H9 (cell line): ENCODE measurements at regions not wholly inside any gene's neighbourhood (a gene's known extent, or its start where the extent isn't known, plus 50 kb on each side); places are given as distances from the start of the nearest gene placed in this dataset.

Source experiments
- DNase-seq: peaks from one replicate; pipeline ENCODE4 v3.0.0-alpha.2; 2017
- H2AFZ ChIP-seq: one replicate; pipeline ENCODE4 v1.6.1; 2013; ENCODE audit warnings: mild to moderate bottlenecking, low read length, control low read depth, moderate library complexity
- H2AK5ac ChIP-seq: 2 replicates; pipeline ENCODE4 v1.6.1; 2013; ENCODE audit warnings: low read length, control low read depth, mixed read lengths; ENCODE audit not compliant: insufficient read length
- H2BK120ac ChIP-seq: one replicate; pipeline ENCODE4 v1.6.1; 2013; ENCODE audit warnings: low read depth, mild to moderate bottlenecking, low read length, control low read depth, inconsistent platforms; ENCODE audit not compliant: poor library complexity, severe bottlenecking
- H2BK12ac ChIP-seq: 2 replicates; pipeline ENCODE4 v1.6.1; 2013; ENCODE audit warnings: low read length, control low read depth, mixed read lengths, low read depth; ENCODE audit not compliant: insufficient read length
- H2BK15ac ChIP-seq: 2 replicates; pipeline ENCODE4 v1.6.1; 2013; ENCODE audit warnings: low read depth, low read length, control low read depth
- H2BK20ac ChIP-seq: one replicate; pipeline ENCODE4 v1.6.1; 2013; ENCODE audit warnings: low read depth, mild to moderate bottlenecking, low read length, control low read depth, inconsistent platforms; ENCODE audit not compliant: poor library complexity, severe bottlenecking
- H2BK5ac ChIP-seq: 2 replicates; pipeline ENCODE4 v1.6.1; 2013; ENCODE audit warnings: low read length, control low read depth, mixed read lengths; ENCODE audit not compliant: insufficient read length
- H3K14ac ChIP-seq: 2 replicates; pipeline ENCODE4 v1.6.1; 2013; ENCODE audit warnings: low read length, control low read depth; ENCODE audit not compliant: insufficient read depth
- H3K18ac ChIP-seq: 2 replicates; pipeline ENCODE4 v1.6.1; 2013; ENCODE audit warnings: low read depth, mild to moderate bottlenecking, mixed read lengths, low read length, control low read depth; ENCODE audit not compliant: insufficient read length
- H3K23ac ChIP-seq: 2 replicates; pipeline ENCODE4 v1.6.1; 2013; ENCODE audit warnings: low read length, control low read depth, mixed read lengths, low read depth; ENCODE audit not compliant: insufficient read length
- H3K23me2 ChIP-seq: 2 replicates; pipeline ENCODE4 v1.6.1; 2013; ENCODE audit warnings: low read depth, mild to moderate bottlenecking, mixed read lengths, low read length, control low read depth; ENCODE audit not compliant: insufficient read length, poor library complexity, severe bottlenecking
- H3K27ac ChIP-seq: 2 replicates; pipeline ENCODE4 v1.5.1; 2013; ENCODE audit warnings: low read length, control low read depth, mixed read lengths, low read depth; ENCODE audit not compliant: insufficient read length
- H3K27me3 ChIP-seq: 2 replicates; pipeline ENCODE4 v1.6.1; 2013; ENCODE audit warnings: low read length, control low read depth, inconsistent platforms; ENCODE audit not compliant: insufficient read depth
- H3K4ac ChIP-seq: 2 replicates; pipeline ENCODE4 v1.6.1; 2013; ENCODE audit warnings: low read depth, mild to moderate bottlenecking, control low read depth, inconsistent platforms, low read length, moderate library complexity
- H3K4me1 ChIP-seq: 2 replicates; pipeline ENCODE4 v1.6.1; 2013; ENCODE audit warnings: low read length, control low read depth, inconsistent platforms; ENCODE audit not compliant: insufficient read depth
- H3K4me2 ChIP-seq: 2 replicates; pipeline ENCODE4 v1.6.1; 2013; ENCODE audit warnings: low read length, control low read depth, mixed read lengths; ENCODE audit not compliant: insufficient read length, insufficient read depth
- H3K56ac ChIP-seq: 2 replicates; pipeline ENCODE4 v1.6.1; 2013; ENCODE audit warnings: low read depth, mild to moderate bottlenecking, mixed read lengths, low read length, control low read depth; ENCODE audit not compliant: insufficient read length
- H3K79me1 ChIP-seq: 2 replicates; pipeline ENCODE4 v1.6.1; 2013; ENCODE audit warnings: low read depth, mild to moderate bottlenecking, moderate library complexity, low read length, control low read depth, inconsistent platforms; ENCODE audit not compliant: insufficient read depth, poor library complexity, severe bottlenecking
- H3K79me2 ChIP-seq: 2 replicates; pipeline ENCODE4 v1.6.1; 2013; ENCODE audit warnings: low read length, control low read depth, inconsistent platforms; ENCODE audit not compliant: insufficient read depth
- H3K9ac ChIP-seq: 2 replicates; pipeline ENCODE4 v1.6.1; 2013; ENCODE audit warnings: low read length, control low read depth, mixed read lengths; ENCODE audit not compliant: insufficient read length; ENCODE audit errors: extremely low read depth
- H3K9me3 ChIP-seq: one replicate; pipeline ENCODE4 v1.6.1; 2013; ENCODE audit warnings: low read depth, low read length, inconsistent platforms; ENCODE audit not compliant: control insufficient read depth
- H3T11ph ChIP-seq: one replicate; pipeline ENCODE4 v1.6.1; 2013; ENCODE audit warnings: mild to moderate bottlenecking, low read length, control low read depth, inconsistent platforms
- H4K20me1 ChIP-seq: one replicate; pipeline ENCODE4 v1.6.1; 2013; ENCODE audit not compliant: control insufficient read depth, insufficient read length, insufficient read depth
- H4K5ac ChIP-seq: 2 replicates; pipeline ENCODE4 v1.6.1; 2013; ENCODE audit warnings: low read depth, mild to moderate bottlenecking, mixed read lengths, low read length, control low read depth; ENCODE audit not compliant: insufficient read length
- H4K8ac ChIP-seq: replicated peaks from 2 replicates; pipeline ENCODE4 v1.6.1; 2013; ENCODE audit warnings: low read length, control low read depth, mixed read lengths, low read depth; ENCODE audit not compliant: insufficient read length
- H4K91ac ChIP-seq: 2 replicates; pipeline ENCODE4 v1.6.1; 2013; ENCODE audit warnings: low read depth, mild to moderate bottlenecking, moderate library complexity, mixed read lengths, low read length, control low read depth; ENCODE audit not compliant: insufficient read length
- H3K27ac Mint-ChIP-seq, 3 experiments: 2 replicates in 2 of 3; 3 replicates in 1 of 3; pipeline ENCODE4 v1.8.0; 2020 to 2021; ENCODE audit warnings: mixed read lengths in 3 of 3, mild to moderate bottlenecking in 1 of 3, moderate library complexity in 1 of 3
- H3K27me3 Mint-ChIP-seq: 2 replicates; pipeline ENCODE4 v1.8.0; 2021; ENCODE audit warnings: low read depth, mild to moderate bottlenecking, moderate library complexity, mixed read lengths
- H3K36me3 Mint-ChIP-seq, 3 experiments: 2 replicates in 2 of 3; 3 replicates in 1 of 3; pipeline ENCODE4 v1.8.0; 2020 to 2021; ENCODE audit warnings: low read depth in 3 of 3, mixed read lengths in 3 of 3; ENCODE audit not compliant: insufficient read depth in 1 of 3
- H3K4me1 Mint-ChIP-seq, 2 experiments: 2 replicates each; pipeline ENCODE4 v1.8.0; 2020; ENCODE audit warnings: mixed read lengths in 2 of 2
- H3K4me3 Mint-ChIP-seq, 2 experiments: 2 replicates in 1 of 2; 3 replicates in 1 of 2; pipeline ENCODE4 v1.8.0; 2020 to 2021; ENCODE audit warnings: mild to moderate bottlenecking in 2 of 2, mixed read lengths in 2 of 2, moderate library complexity in 1 of 2
- H3K9me3 Mint-ChIP-seq, 2 experiments: 2 replicates in 1 of 2; 3 replicates in 1 of 2; pipeline ENCODE4 v1.8.0; 2020; ENCODE audit warnings: mild to moderate bottlenecking in 2 of 2, mixed read lengths in 2 of 2, moderate library complexity in 1 of 2
- CTCF ChIP-seq: fragments of 200-600 bp; sonication (generic); conservative IDR thresholded peaks from 3 replicates; pipeline ENCODE4 v1.8.0; 2021; ENCODE audit warnings: antibody characterized with exemption, mild to moderate bottlenecking
- WGBS: extraction: QIAGEN DNeasy Blood & Tissue Kit; methylation state at CpG from one replicate; pipeline ENCODE4 v1.1.7; 2013; ENCODE audit warnings: missing lambda C conversion rate, low lambda C conversion rate, mixed read lengths; ENCODE audit not compliant: insufficient read length; ENCODE audit errors: extremely low coverage; 5-methylcytosine and 5-hydroxymethylcytosine counted together

GRCh38 chr13:77398825-77399620, 72.1 kb upstream of the MYCBP2 start:
- Histone ChIP-seq H4K91ac (no peak overlapping the region), H4K8ac (no peak overlapping the region), H3K27ac (no peak overlapping the region), H3K56ac (no peak overlapping the region), H3K79me1 (no peaks in the 10 kb centered on the region), H3K9me3 (no peaks in the 10 kb centered on the region), H3K14ac (no peak overlapping the region), H4K5ac (no peak overlapping the region), H2AFZ (no peak overlapping the region), H3K4me1 (no peaks in the 10 kb centered on the region), H4K20me1 (no peaks in the 10 kb centered on the region), H3K79me2 (no peaks in the 10 kb centered on the region), H3K4me2 (no peak overlapping the region), H3K18ac (no peak overlapping the region), H3K23me2 (no peaks in the 10 kb centered on the region), H3K4ac (no peak overlapping the region), H2AK5ac (no peak overlapping the region), H2BK120ac (no peak overlapping the region), H3T11ph (no peak overlapping the region), H3K27me3 (no peaks in the 10 kb centered on the region), H2BK15ac (no peak overlapping the region), H3K23ac (no peak overlapping the region), H2BK5ac (no peak overlapping the region), H2BK20ac (no peak overlapping the region), H3K9ac (no peak overlapping the region), H2BK12ac (no peak overlapping the region)
- no CpG with 5 or more reads among the region's 3 CpGs for WGBS
- H3K9me3 Mint-ChIP-seq, result peaks cover 0 to 2% of the 10 kb centered on the region in 2 experiments; a peak in 1 of 5 replicates
- no peak for DNase-seq
- no peaks in the 10 kb centered on the region for H3K27me3 Mint-ChIP-seq
- H3K36me3 Mint-ChIP-seq, result no peaks in the 10 kb centered on the region
- TF ChIP-seq CTCF, result no peak
- H3K4me1 Mint-ChIP-seq, result no peaks in the 10 kb centered on the region
- no peak overlapping the region for H3K4me3 Mint-ChIP-seq
- H3K27ac Mint-ChIP-seq, result no peak overlapping the region
